A673 (cell line): ENCODE measurements at regions not wholly inside any gene's neighbourhood (a gene's known extent, or its start where the extent isn't known, plus 50 kb on each side); places are given as distances from the start of the nearest gene placed in this dataset.

Experiments used
- CTCF ChIP-seq: fragments of 300-800, 200-600 bp; sonication (generic); conservative IDR thresholded peaks from 2 replicates; pipeline ENCODE4 v1.5.1; 2017; ENCODE audit warnings: low read depth, mild to moderate bottlenecking, antibody characterized with exemption, low read length, moderate library complexity, mixed read lengths
- EZH2 ChIP-seq: fragments of 200-600 bp; sonication (generic); IDR thresholded peaks from 2 replicates; pipeline ENCODE4 v1.6.1; 2017; ENCODE audit warnings: borderline replicate concordance, low read depth, mild to moderate bottlenecking, mixed read lengths, antibody characterized with exemption, low read length; ENCODE audit not compliant: poor library complexity, severe bottlenecking

GRCh38 chr21:39041816-39042215, 141.4 kb downstream of the PSMG1 start:
- TF ChIP-seq CTCF (no peak), EZH2 (no peak)
